OCI-LY7 (cell line): ENCODE measurements at regions not wholly inside any gene's neighbourhood (a gene's known extent, or its start where the extent isn't known, plus 50 kb on each side); places are given as distances from the start of the nearest gene placed in this dataset.

Experiments
- BruUV-seq: library from RNA; stranded (reverse); fragments of 400-500 nt; replicated peaks from 2 replicates; lab custom pipeline; 2021; lab: Mats Ljungman, UMichigan
- CTCF ChIA-PET: fragments of 300-600 bp; sonication (Branson Sonifier 250); formaldehyde crosslinking; loops from one replicate; lab custom pipeline; 2022; ENCODE audit warnings: antibody characterized with exemption; ENCODE audit not compliant: unreplicated experiment; lab: Charles Lee
- POLR2A ChIA-PET: fragments of 300-600 bp; sonication (Branson Sonifier 250); formaldehyde crosslinking; loops from one replicate; lab custom pipeline; 2022; ENCODE audit warnings: antibody characterized with exemption; lab: Charles Lee
- DNase-seq: peaks from one replicate; pipeline ENCODE4 v3.0.0-alpha.2; 2015; ENCODE audit warnings: low spot score
- H2AFZ ChIP-seq: fragments of 200-600 bp; sonication (generic), shearing (Covaris generic); 2 replicates; pipeline ENCODE4 v1.6.1; 2014; ENCODE audit warnings: mild to moderate bottlenecking, antibody characterized with exemption, low read length, moderate library complexity
- H3K27ac ChIP-seq: fragments of 200-600 bp; sonication (generic); 2 replicates; pipeline ENCODE4 v1.5.1; 2014; ENCODE audit warnings: mixed run types, low read depth, mild to moderate bottlenecking, moderate library complexity, low read length, inconsistent platforms; ENCODE audit not compliant: poor library complexity, severe bottlenecking
- H3K36me3 ChIP-seq: fragments of 200-600 bp; sonication (generic); 2 replicates; pipeline ENCODE4 v1.6.1; 2014; ENCODE audit warnings: mild to moderate bottlenecking, antibody characterized with exemption, low read length, moderate library complexity, mixed read lengths; ENCODE audit not compliant: insufficient read depth
- H3K4me1 ChIP-seq: fragments of 200-600 bp; sonication (generic); 2 replicates; pipeline ENCODE4 v1.5.1; 2014; ENCODE audit warnings: mild to moderate bottlenecking, low read length; ENCODE audit not compliant: insufficient read depth, poor library complexity, severe bottlenecking
- H3K4me2 ChIP-seq: fragments of 200-600 bp; sonication (generic); 2 replicates; pipeline ENCODE4 v1.6.1; 2014; ENCODE audit warnings: mild to moderate bottlenecking, low read length
- H3K4me3 ChIP-seq: fragments of 200-600 bp; sonication (generic); 2 replicates; pipeline ENCODE4 v1.5.1; 2014; ENCODE audit warnings: mild to moderate bottlenecking, low read depth, low read length; ENCODE audit not compliant: poor library complexity, severe bottlenecking
- H3K79me2 ChIP-seq: fragments of 200-600 bp; sonication (generic); 2 replicates; pipeline ENCODE4 v1.6.1; 2016; ENCODE audit warnings: low read depth, mild to moderate bottlenecking, low read length, moderate library complexity, mixed read lengths; ENCODE audit not compliant: insufficient read depth
- H3K9me2 ChIP-seq: fragments of 200-600 bp; sonication (generic); 2 replicates; pipeline ENCODE4 v1.6.1; 2016; ENCODE audit warnings: mild to moderate bottlenecking, low read length, mixed read lengths; ENCODE audit not compliant: insufficient read depth
- H3K9me3 ChIP-seq: fragments of 200-600 bp; sonication (generic); 2 replicates; pipeline ENCODE4 v1.6.1; 2014; ENCODE audit warnings: mild to moderate bottlenecking, mixed run types, low read length, mixed read lengths
- H4K20me1 ChIP-seq: fragments of 200-600 bp; sonication (generic); 2 replicates; pipeline ENCODE4 v1.6.1; 2014; ENCODE audit warnings: mild to moderate bottlenecking, antibody characterized with exemption, low read length, moderate library complexity, mixed read lengths; ENCODE audit not compliant: insufficient read depth
- CTCF ChIP-seq: fragments of 200-600 bp; sonication (generic); conservative IDR thresholded peaks from 2 replicates; pipeline ENCODE4 v1.5.1; 2014; ENCODE audit warnings: mild to moderate bottlenecking, antibody characterized with exemption, low read length, moderate library complexity, mixed read lengths
- EZH2phosphoT487 ChIP-seq: fragments of 200-600 bp; sonication (generic); IDR thresholded peaks from 2 replicates; pipeline ENCODE4 v1.6.1; 2018; ENCODE audit warnings: low read depth, borderline replicate concordance, mild to moderate bottlenecking, mixed run types, antibody characterized with exemption, low read length, moderate library complexity, mixed read lengths
- intact Hi-C: fragments of 100-400 bp; cut with micrococcal nuclease; formaldehyde crosslinking; loops from one replicate; pipeline ENCODE4 v1.10.0; 2022; ENCODE audit not compliant: unreplicated experiment

GRCh38 chr7:118762451-118762850, 537.9 kb downstream of the ANKRD7 start:
- DNase-seq = no peak
- no peaks in the 10 kb centered on the region for H3K9me2 ChIP-seq
- no TSS peak for BruUV-seq
- TF ChIP-seq EZH2phosphoT487 (no peak), CTCF (no peak)
- ChIA-PET POLR2A (interaction anchor here (0.7 to 0.9 kb wide), 2 partner anchors 9 to 411 kb away, joined by 3 to 5 read pairs; no protein-coding TSS in a partner anchor), CTCF (no interaction called here)
- intact Hi-C loops = no loop called here
- no peaks in the 10 kb centered on the region for H3K36me3 ChIP-seq
- no peak overlapping the region for H3K27ac ChIP-seq
- H3K9me3 ChIP-seq = no peaks in the 10 kb centered on the region
- H3K4me3 ChIP-seq = no peak overlapping the region
- H2AFZ ChIP-seq = no peak overlapping the region
- H3K79me2 ChIP-seq = no peaks in the 10 kb centered on the region
- H3K4me2 ChIP-seq = no peak overlapping the region
- no peaks in the 10 kb centered on the region for H4K20me1 ChIP-seq
- H3K4me1 ChIP-seq = no peaks in the 10 kb centered on the region

GRCh38 chr7:118764221-118764620, 539.7 kb downstream of the ANKRD7 start:
- Histone ChIP-seq H2AFZ (no peak overlapping the region), H4K20me1 (no peaks in the 10 kb centered on the region), H3K4me3 (no peak overlapping the region), H3K9me2 (no peaks in the 10 kb centered on the region), H3K36me3 (no peaks in the 10 kb centered on the region), H3K79me2 (no peaks in the 10 kb centered on the region), H3K27ac (no peak overlapping the region), H3K9me3 (no peaks in the 10 kb centered on the region), H3K4me1 (no peaks in the 10 kb centered on the region), H3K4me2 (no peak overlapping the region)
- no TSS peak for BruUV-seq
- CTCF ChIA-PET = no interaction called here
- POLR2A ChIA-PET = no interaction called here
- intact Hi-C loops = no loop called here
- DNase-seq = no peak
- no peak for TF ChIP-seq CTCF
- TF ChIP-seq EZH2phosphoT487 = no peak

- ChIA-PET POLR2A (interaction anchor here (0.6 to 1.4 kb wide), 2 partner anchors 9 to 996 kb away, joined by 3 to 5 read pairs; no protein-coding TSS in a partner anchor), CTCF (no interaction called here)
- H2AFZ ChIP-seq = no peak overlapping the region
- intact Hi-C loops = no loop called here
- no peaks in the 10 kb centered on the region for H4K20me1 ChIP-seq
- H3K27ac ChIP-seq = no peak overlapping the region
- no peak overlapping the region for H3K4me3 ChIP-seq
- no peaks in the 10 kb centered on the region for H3K9me3 ChIP-seq
- TF ChIP-seq CTCF (no peak), EZH2phosphoT487 (no peak)
- H3K36me3 ChIP-seq = no peaks in the 10 kb centered on the region
- no TSS peak for BruUV-seq
- H3K79me2 ChIP-seq = no peaks in the 10 kb centered on the region
- H3K4me2 ChIP-seq = no peak overlapping the region
- no peaks in the 10 kb centered on the region for H3K4me1 ChIP-seq
- no peak for DNase-seq
- no peaks in the 10 kb centered on the region for H3K9me2 ChIP-seq
Observed at GRCh38 chr7:118771672-118772071, 547.2 kb downstream of the ANKRD7 start.
